Epidermal melanocyte (primary cell): ENCODE measurements at regions not wholly inside any gene's neighbourhood (a gene's known extent, or its start where the extent isn't known, plus 50 kb on each side); places are given as distances from the start of the nearest gene placed in this dataset.
A peak's percentile ranks its signal among the peaks of the same experiment; 100 is the strongest.

Experiments used
- DNase-seq: peaks from one replicate; pipeline ENCODE4 v3.0.0; 2011; ENCODE audit warnings: low spot score; ENCODE audit not compliant: insufficient read length

DNA sequence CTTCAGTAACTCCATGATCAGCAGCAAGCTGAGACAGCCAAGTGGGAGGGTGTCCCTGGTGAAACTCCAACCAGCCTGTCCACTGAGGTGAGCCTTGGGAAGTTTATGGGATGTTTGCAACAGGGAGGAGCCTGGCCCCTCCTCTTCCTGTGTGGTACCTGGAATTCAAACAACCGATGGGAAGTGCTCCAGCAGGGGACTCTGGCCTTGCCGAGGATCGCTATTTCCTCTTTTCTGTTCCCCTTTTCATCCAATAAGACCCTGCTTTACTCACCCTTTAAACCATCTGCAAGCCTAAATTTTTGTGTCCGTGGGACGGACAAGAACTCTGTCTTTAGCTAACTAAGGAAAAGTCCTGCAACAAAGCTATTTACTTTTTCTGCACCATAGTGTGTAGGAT is 491.1 kb upstream of the ZMIZ1 start:
- DNase-seq, result no peak

DNA sequence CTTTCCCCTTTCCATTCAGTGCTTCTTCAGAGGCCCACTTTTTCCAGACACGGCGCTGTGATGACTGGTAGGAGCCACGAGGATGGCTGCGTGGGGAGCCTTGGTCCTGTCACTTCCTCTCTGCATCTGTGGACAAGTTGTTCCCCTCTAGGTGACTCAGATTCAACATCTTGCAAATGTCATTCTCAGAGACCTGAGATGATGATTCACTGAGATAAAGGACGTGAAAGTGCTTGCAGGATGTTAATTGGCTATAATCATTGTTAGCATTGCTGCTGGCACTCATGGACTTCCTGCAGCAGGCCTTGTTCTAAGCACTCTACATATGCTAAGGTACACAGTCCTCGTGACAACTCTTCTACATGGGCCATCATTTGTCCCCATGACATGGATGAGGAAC is 489.8 kb upstream of the ZMIZ1 start:
- DNase-seq, result no peak

DNA sequence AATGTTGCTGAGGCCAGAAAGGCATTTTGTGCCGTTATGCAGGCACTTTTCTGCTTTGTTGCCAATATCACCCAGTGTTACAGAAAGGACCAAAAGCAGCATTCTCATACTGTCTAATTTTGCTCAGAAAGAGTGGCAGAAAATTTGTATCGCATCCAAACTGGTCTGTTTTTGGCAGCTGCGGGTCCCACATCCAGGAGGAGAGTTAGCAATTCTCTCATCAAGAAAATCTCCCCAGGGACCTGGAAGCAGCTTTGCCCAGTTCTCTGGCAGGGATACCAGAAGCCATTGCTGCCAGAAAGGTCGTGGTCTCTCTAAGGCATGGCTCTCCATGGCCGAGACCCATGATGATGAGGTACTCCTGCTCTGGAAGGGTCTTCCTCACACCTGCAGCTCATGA is 489.2 kb upstream of the ZMIZ1 start:
- DNase-seq, result no peak

DNA sequence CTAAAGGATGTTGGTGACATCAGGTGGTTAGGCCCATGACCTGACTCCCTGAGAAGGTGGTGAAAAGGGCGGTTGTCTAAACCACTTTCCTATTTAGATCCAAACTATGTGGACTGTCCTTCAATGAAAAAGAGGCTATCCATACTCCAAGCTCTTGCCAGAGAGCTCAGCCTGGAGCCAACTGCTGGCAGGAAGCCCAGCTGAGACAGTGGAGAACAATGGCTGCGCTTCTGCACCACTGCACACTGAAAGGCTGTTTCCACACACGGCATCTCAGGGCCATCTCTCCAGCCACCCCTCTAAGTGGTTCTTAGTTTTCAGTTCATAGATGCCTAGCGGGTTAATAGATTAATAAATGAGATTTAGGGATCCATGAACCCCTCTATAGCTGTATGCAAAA is 488.8 kb upstream of the ZMIZ1 start:
- DNase-seq, result peak; percentile 37

DNA sequence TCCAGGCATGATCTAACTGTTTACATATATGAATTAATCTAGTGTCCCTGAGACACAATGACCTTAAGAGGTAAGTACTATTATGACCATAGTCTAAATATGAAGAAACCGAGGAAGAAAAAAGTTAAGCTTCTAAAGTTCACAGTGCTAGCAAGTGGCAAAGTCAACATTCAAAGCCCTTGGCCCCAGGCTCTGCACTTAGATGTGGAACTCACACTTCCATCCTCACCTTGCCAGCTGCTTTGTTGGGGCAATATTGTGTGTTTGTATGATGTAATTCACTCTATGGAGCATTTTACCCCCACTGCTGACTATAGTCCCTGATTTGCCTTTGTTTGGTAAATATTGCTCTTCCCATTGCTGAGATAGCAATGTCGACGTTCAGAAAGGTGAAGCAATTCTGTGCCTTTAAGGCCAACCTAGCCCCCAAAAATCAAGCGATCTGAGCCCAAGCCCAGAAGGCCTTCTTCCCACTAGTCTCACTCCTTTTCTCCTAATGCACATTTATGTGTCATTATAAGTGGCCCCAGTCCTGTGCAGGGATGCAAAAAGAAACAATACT is 487.6 kb upstream of the ZMIZ1 start:
- DNase-seq, result no peak

DNA sequence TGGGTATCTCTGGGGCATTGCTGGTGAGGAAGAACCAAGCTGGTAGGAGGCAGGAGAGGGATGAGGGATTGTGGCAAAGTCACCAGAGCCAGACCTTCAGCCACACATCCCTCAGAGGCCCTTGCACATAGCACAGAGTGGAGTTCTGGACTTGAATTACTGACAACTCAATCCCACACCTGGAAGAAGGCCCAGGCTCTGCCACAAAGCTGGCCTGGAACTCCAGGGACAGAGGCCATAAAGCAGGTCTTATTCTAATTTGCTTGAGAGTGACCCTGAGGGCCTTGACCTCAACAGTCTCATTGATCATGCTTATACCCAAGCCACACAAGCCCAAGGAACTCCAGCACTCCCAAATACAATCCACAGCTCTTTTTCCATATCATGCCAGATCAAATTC is 486.2 kb upstream of the ZMIZ1 start:
- no peak for DNase-seq

DNA sequence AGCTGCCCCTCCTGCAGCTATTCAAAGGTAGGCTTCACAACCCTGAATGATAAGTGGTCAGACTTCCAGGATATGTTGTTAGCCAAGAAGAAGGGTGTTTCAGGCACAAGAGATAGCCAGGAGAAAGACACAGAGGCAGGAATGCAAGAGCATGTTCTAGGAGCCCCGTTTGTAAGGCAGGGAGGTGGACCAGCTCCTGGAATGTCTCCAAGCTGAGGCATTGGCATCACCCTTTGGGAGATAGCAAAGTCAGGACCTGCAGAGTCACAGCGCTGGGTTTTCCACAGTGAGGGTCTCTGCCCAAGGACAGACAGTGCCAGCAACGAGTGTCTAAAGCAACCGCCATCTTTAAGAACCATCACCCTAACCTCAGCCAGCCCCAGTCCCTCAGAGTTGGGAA is 484.5 kb upstream of the ZMIZ1 start:
- DNase-seq, result no peak

DNA sequence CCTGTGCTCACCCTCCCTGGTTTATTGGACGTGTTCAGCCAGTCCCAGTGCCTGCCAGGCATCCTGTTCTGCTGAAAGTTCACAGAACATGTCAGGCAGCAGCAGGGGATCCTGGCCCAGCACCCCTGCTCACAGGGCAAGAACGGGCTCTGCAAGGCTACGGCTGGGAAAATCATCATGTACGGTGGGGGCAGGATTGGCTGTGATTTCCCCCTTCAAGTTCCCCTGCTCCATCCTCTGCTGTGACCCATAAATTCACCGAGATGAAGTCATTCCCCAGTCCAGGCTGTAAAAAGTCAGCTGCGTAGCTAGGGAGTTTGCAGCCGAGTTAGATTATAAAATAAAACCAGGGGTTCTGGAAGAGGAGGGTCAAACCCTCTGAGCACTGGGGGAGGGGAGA is 484.1 kb upstream of the ZMIZ1 start:
- DNase-seq, result no peak

DNA sequence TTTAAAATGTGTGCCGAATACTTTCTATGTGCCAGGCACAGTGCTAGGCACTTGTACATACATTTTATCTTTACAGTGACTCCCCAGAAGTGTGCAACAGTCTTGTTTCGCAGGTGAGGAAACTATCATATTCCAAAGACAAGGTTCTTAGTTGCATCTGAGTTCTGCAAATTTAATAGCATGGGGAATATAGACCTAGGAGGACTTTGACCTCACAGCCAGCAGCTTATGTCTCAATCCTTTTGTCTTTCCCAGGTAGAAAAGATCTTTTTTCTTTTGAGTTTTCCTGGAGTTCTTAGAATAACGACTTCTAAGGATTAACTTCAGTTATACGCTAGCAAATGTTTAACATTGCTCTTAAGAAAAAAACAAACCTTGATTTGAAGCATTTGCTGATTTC is 482.8 kb upstream of the ZMIZ1 start:
- no peak for DNase-seq

DNA sequence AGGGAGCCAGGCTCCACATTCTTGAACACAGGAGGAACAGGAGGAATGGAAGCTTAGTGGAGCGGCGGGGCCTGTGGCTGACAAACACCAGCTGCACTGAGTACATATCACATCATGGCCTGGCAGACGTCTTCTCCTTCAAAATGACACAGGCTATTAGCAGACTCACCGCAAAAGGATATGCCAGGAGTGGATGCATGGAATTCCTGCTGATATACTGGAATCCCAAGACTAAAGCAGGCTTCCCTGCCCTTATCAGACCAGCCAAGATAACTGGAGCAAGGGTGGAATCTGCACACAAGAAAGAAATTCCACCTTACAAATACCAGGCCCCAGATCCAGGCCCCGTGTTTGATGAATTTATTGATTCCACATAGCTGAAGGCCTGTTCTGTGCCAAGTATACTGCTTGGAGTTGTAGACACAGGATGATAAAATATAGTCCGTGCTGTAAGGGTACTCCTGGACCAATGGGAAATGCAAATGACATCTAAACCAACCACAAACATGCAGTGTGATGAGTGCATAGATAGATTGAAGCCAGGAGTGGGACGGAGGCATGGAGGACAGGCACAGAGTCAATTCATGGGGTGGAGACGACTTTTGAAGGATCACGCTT is 480.5 kb upstream of the ZMIZ1 start:
- DNase-seq, result no peak

DNA sequence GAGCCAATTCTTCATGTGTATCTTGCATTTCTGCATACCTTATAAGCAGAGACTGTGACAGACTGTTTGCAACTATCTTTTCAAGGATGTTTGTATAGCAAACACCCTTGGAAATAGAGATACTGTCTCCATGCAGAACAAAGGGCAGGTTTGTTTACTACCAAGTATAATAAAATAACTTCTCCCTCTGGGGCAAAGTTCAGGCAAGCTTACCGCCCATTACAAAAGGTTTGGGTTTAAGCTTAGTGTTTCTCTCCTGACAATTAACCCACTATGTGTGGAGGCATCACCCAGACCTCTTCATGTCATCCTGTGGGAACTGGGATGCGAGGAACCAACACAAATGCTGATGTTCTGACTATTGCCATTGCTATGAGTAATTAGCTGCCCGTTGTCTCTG is 479.1 kb upstream of the ZMIZ1 start:
- no peak for DNase-seq

DNA sequence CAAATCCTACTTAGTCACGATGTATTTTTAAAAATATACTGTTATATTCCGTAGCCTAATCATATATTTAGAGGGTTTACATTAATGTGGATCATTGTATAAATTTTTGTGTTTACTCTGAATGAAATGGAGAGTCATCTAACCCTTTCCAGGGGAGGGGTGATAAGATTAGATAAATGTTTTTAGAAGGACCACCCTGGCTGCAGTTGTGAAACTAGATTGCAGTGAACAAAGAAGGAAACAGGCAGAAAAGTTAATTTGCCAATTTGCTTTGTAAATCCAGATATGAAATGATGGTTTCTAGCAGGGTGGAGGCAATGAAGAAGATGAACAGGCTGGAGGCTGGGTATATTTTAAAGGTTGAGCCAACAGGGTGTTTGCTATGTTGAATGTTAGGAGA is 477.7 kb upstream of the ZMIZ1 start:
- no peak for DNase-seq

DNA sequence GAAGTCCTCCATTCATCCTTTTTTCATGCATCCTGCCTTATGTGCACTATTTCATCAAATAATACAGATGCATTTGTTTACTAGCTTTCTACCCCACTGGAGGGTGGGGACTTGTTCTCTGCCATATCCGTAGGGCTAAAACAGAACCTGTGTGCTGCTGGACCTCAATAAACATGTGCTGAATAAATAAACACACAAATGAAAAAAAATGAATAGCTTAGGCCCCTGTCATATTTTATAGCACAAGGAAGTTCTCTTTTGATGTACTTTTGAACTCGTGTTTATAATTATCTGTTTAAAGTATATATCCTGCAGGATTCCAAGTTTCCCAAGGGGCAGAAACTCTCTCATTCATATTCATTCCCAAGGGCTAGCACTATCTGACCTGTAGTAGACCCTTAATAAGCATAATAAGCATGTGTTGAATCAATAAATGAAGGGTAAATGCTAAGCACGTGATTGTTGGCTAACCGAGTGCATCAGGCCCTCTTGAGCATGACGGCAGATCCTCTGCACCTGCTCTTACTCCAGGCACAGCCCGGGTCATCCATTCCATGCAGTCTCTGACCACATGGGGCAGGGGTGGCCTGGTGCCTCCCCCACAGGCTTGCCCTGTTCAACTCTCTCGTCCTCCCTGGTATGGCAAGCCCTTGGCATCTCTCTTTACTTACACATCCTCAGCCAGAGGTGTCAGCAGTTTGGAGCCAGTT is 474.1 kb upstream of the ZMIZ1 start:
- no peak for DNase-seq

DNA sequence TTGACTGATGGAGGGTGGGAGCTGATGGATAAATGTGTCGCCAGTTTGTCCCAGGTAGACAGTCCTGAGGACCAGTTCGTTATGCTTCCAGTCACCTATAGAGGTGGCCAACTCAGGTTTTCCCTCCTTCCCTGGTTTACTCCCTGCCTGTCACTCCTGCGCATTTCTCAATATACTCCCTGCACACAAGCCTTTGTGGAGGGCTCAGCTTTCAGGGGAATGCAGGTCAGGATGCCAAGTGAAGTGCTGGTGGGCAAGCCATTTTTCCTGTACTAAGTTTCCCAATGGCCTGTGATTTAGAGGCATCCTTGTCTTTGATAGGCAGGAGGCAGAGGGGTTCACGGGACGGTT is 473.5 kb upstream of the ZMIZ1 start:
- DNase-seq, result no peak

DNA sequence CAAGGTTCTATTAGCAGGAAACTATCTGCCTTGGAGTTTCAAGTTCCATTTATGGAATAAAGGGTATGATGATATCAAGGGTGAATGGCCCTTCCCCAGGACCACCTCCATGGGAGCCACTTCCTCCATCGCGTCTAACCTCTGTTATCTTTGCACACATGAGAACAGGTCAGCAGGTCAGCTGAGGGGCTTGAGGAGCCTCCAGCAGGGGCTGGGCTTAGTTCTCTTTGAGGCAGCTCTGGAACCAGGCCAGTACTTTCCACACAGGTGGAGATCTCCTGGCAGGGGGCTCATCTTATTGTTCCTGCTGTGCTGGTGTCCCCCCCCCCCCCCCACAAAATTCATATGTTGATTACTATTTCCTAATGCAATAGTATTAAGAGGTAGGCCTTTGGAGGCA is 472.2 kb upstream of the ZMIZ1 start:
- no peak for DNase-seq

DNA sequence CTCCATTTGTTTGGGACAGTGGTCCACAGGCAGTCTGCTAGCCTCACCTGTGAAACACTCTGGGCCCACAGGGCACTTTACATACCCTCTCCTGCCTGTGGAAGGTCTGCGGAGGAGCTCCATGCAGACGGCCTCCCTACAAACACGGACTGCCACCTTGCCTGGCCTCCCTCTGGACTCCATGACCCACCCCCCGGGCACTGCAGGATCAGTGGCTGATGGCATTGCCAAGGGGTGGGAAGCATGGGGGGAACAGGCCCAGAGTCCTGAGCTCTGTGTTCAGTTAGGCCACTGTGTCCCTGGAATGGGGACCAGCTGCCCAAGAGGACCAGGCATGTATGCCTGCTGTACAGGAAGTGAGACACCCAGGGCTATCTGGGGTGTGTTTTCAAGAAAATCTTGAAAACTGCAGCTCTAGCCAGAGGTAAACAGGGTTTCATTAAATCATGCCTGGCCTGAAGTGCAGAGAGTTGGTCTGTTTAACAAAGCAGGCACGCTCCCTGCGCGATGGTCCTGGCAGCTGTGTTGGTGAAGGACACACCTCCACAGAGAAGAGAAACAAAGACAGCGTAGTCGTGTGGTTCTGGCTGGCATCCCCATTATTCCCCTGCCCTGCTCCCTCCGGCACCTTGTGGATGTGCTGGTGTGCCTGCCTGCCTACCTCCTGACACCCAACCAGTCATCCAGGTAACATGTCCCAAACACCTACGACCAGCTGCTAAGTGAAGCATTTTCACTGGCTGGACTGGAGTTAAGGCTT is 470.8 kb upstream of the ZMIZ1 start:
- DNase-seq, result no peak

DNA sequence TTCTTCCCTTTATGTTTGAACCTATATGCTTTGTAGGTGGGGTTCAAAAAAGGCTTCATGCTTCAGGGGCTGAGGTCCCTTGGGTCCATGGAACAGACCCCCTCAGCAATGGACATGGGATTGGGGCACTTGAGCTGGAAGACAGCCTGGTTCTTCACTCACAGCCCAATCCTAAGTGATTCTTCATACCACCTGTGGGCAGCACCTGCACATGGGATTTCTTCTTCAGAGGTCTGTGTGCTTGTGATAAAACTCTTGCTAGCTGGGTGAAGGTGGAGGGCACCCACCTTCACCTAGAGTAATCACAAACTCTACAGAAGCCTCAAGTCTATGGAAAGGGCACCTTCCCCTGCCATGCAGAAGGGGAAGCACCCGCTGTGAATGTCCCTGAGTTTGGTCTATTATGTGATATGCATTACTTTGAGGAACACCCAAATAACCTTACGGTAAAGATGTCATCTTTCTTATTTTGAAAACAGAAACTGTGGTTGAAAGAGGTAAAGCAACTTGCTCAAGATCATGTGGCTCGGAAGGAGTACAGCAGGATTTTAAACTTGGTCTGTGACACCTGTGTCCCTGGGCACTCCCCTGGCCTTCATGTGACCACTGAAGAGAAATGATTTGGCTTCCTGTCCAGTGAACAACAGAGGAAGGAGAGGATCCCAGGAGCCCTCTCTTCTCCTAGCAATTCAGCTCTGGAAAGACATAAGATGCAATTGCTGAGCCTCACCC is 469.5 kb upstream of the ZMIZ1 start:
- DNase-seq, result no peak

DNA sequence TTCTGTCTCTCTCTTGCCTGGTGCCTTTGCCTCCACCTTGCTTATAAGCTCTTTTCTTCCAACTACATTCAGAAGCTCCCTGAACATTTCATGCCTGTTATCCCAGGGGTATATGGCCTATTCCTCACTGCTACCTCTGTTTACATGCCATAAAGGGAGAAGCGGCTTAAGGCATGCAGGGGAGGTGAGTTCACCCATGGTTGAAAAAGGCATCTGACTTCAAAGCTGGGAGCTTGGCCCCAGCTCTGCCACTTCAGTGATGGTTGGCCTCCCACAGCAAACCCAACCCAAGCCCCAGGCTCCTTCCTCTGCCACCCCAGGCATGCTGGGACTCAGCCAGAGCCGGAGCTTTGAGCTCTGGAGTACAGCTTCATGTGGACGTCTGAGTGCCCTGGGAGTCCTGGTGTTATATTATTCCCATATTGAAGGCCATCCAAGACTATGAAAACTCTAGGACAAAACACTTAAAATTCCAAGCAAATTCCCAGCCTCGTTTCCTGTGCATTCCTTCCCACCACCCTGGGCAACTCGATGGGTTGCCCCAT is 468.6 kb upstream of the ZMIZ1 start:
- no peak for DNase-seq

DNA sequence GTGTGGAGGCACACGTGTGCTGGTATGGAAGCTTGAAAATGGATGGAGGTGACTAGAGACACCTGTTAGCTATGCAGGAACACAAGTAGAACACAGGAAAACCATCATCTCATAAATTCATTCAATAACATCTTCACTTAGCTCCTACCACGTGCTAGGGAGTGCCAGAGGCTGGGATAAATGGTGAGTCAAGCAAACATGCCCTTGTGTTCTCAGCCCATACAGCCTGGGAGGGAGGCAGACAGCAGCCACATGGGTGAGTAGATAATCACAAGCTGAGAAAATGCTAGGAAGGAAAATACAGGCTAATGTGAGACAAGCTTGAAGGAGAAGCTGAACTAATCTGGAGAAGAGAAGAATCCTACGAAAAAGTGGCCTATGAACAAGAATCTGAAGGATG is 468.0 kb upstream of the ZMIZ1 start:
- no peak for DNase-seq

DNA sequence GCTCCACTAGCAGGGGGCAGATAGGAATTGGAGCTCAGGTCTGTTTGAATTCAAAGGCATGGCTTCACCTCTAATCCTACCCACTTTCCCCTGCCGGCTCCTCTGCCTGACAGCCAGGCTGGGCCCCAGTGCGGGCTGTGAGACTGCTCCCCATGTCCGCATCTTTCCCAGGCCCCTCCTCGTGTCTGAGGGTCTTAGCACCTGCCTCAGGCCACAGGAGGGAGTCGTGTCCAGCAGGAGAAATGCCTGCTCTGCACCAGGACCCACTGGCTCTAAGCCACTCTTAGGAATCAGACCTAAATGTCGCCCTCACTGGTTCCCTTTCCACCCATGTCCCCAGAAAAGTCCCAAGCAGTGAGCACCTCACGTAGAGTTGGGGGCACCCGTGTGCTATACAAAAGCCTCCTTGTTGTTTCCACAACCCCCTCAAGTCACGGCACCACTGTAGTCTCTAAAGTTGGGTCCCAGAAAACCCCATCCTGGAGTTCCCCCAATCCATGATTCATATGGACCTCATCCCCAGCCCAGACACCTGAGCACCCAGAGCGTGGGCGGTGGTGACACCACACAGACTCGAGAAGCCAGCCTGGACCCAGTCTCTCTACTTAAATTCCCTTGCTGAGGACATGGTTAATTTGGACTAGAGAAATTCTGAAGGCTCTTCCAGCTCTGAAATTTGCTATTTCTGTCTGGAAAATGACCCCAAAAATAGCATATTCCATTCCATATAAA is 466.4 kb upstream of the ZMIZ1 start:
- no peak for DNase-seq

DNA sequence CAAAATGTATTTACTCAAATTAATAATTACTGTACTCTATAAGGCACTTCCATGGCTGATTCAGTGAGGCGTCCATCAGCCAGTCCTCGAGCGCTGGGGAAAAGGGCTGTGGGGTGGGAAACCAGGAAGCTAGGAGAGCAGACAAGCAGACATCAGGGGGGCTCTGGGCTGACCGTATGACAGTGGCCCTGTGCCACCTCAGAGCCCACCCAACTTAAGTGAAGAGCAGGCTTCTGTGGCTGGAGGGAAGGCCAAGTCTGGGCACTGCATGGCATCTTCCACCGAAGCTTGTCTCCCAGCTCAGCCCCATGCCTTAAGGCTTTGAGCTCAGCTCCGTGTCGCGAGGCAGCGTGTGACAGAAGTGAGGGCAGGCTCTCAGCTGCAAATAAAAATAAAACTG is 464.5 kb upstream of the ZMIZ1 start:
- no peak for DNase-seq
